OCI-LY1 (cell line): ENCODE measurements at regions not wholly inside any gene's neighbourhood (a gene's known extent, or its start where the extent isn't known, plus 50 kb on each side); places are given as distances from the start of the nearest gene placed in this dataset.

Experiments
- EZH2 ChIP-seq: fragments of 200-600 bp; sonication (generic), shearing (Covaris generic); IDR thresholded peaks from 2 replicates; pipeline ENCODE4 v1.8.0; 2017; ENCODE audit warnings: borderline replicate concordance, mixed run types, mild to moderate bottlenecking, antibody characterized with exemption, low read length, moderate library complexity, mixed read lengths
- TF ChIP-seq, protein P1 (sequence below): fragments of 200-600 bp; sonication (generic), shearing (Covaris generic); IDR thresholded peaks from 2 replicates; pipeline ENCODE4 v1.5.1; 2017; ENCODE audit warnings: mild to moderate bottlenecking, antibody characterized with exemption, low read length, moderate library complexity, mixed read lengths

DNA sequence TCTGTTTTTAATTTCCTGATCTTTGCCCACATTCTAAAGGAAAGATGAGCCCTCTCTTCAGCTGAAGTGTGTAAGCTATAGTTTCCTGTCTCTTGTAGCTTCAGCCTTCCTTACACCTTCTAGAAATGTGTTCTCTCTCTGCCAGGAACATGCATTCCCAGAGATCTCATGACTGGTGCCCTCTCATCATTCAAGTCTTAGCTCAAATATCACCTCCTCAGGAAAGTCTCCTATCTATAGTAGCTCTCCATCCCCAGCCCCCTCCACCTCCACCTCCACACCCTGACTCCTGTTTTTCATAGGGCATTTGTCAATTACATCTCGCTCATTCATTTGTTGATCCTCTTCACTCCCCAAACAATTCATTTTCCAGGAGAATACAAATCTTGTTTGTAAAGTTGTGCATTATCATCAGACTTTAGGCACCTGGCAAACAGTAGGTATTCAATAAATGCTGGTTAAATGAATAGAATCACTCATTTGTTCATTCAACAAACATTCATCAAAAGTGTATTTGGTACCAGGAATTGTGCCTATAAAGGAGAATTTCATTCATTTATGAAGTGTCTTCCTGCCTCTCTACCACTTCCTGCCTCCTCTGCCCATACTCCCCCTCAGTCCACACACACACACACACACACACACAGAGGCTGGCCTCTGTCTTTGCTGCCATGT lies 160.3 kb downstream of the BBOX1 start:
- TF ChIP-seq, protein P1, sequence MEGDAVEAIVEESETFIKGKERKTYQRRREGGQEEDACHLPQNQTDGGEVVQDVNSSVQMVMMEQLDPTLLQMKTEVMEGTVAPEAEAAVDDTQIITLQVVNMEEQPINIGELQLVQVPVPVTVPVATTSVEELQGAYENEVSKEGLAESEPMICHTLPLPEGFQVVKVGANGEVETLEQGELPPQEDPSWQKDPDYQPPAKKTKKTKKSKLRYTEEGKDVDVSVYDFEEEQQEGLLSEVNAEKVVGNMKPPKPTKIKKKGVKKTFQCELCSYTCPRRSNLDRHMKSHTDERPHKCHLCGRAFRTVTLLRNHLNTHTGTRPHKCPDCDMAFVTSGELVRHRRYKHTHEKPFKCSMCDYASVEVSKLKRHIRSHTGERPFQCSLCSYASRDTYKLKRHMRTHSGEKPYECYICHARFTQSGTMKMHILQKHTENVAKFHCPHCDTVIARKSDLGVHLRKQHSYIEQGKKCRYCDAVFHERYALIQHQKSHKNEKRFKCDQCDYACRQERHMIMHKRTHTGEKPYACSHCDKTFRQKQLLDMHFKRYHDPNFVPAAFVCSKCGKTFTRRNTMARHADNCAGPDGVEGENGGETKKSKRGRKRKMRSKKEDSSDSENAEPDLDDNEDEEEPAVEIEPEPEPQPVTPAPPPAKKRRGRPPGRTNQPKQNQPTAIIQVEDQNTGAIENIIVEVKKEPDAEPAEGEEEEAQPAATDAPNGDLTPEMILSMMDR, result no peak
- TF ChIP-seq EZH2, result no peak
